Stimulated activated CD4-positive, alpha-beta T cell treated with anti-CD3 and anti-CD28 coated beads, Interleukin-15, amount 100 ng/mL, for 1 hour (primary cell): ENCODE measurements at regions not wholly inside any gene's neighbourhood (a gene's known extent, or its start where the extent isn't known, plus 50 kb on each side); places are given as distances from the start of the nearest gene placed in this dataset.
"Not testable (repeated sequence)": the region's sequence is repeated elsewhere in the genome, so short reads cannot be mapped to it uniquely, and the experiment has no call there.

Source experiments
- DNase-seq, 2 donors: peaks; one replicate each; pipeline ENCODE4 v3.0.0-alpha.2; 2020; ENCODE audit warnings: low read depth in 1 of 2, low spot score in 1 of 2

- not testable (repeated sequence) for DNase-seq
Observed at GRCh38 chr3:75384016-75384415, 280.1 kb upstream of the FRG2C start.

- DNase-seq = not testable (repeated sequence)
Observed at GRCh38 chr3:75388486-75389124, 275.5 kb upstream of the FRG2C start.

- DNase-seq = not testable (repeated sequence)
Observed at GRCh38 chr3:75393288-75393694, 270.8 kb upstream of the FRG2C start.

GRCh38 chr3:75394102-75394501 lies 270.0 kb upstream of the FRG2C start:
- DNase-seq = not testable (repeated sequence)

- not testable (repeated sequence) for DNase-seq
Observed at GRCh38 chr3:75394562-75395360, 269.4 kb upstream of the FRG2C start.

- no peak for DNase-seq
Observed at GRCh38 chr3:75395580-75396315, 268.4 kb upstream of the FRG2C start.

GRCh38 chr3:75396316-75396802 lies 267.8 kb upstream of the FRG2C start:
- DNase-seq = no peak

- not testable (repeated sequence) for DNase-seq
Observed at GRCh38 chr3:75397486-75397885, 266.6 kb upstream of the FRG2C start.

GRCh38 chr3:75422101-75422945 lies 241.8 kb upstream of the FRG2C start:
- not testable (repeated sequence) for DNase-seq

- not testable (repeated sequence) for DNase-seq
Observed at GRCh38 chr3:75425379-75425778, 238.7 kb upstream of the FRG2C start.

- DNase-seq = not testable (repeated sequence)
Observed at GRCh38 chr3:75427486-75427885, 236.6 kb upstream of the FRG2C start.

- not testable (repeated sequence) for DNase-seq
Observed at GRCh38 chr3:75427906-75428305, 236.2 kb upstream of the FRG2C start.

GRCh38 chr3:75429561-75430220 lies 234.4 kb upstream of the FRG2C start:
- peak; percentile 40 to 54 for DNase-seq

GRCh38 chr3:75430406-75430805 lies 233.7 kb upstream of the FRG2C start:
- not testable (repeated sequence) for DNase-seq

- DNase-seq = not testable (repeated sequence)
Observed at GRCh38 chr3:75431120-75431519, 233.0 kb upstream of the FRG2C start.

GRCh38 chr3:75432466-75432865 lies 231.7 kb upstream of the FRG2C start:
- not testable (repeated sequence) for DNase-seq

GRCh38 chr3:75432885-75433284 lies 231.2 kb upstream of the FRG2C start:
- not testable (repeated sequence) for DNase-seq

- not testable (repeated sequence) for DNase-seq
Observed at GRCh38 chr3:75433295-75433694, 230.8 kb upstream of the FRG2C start.

- DNase-seq = peak in 1 of 2 donors; percentile 11
Observed at GRCh38 chr3:75434276-75434912, 229.7 kb upstream of the FRG2C start.
